ENCODE measurements at regions not wholly inside any gene's neighbourhood (a gene's known extent, or its start where the extent isn't known, plus 50 kb on each side); places are given as distances from the start of the nearest gene placed in this dataset.

DNA sequence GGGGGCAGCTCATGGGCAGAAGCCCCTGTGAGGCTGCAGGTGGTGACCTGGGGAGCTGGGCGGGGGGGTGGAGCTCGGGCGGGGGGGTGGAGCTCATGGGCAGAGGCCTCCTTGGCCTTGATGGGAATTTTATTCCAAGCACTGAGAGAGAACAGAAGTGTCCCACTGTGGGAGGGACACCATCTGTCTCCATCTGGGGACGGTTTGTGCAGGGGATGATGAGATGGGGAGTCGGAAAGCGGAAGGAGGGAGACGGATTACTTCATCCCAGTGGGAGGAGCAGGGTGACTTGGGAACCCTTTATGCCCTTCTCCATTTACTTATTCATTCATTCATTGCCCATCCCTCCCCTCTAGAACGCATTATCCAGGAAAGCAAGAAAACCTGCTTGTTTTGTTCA lies 304.7 kb downstream of the ADGRD1 start:
- no peak for DNase-seq (ENCODE audit: low spot score)
- TF ChIP-seq, protein P1, sequence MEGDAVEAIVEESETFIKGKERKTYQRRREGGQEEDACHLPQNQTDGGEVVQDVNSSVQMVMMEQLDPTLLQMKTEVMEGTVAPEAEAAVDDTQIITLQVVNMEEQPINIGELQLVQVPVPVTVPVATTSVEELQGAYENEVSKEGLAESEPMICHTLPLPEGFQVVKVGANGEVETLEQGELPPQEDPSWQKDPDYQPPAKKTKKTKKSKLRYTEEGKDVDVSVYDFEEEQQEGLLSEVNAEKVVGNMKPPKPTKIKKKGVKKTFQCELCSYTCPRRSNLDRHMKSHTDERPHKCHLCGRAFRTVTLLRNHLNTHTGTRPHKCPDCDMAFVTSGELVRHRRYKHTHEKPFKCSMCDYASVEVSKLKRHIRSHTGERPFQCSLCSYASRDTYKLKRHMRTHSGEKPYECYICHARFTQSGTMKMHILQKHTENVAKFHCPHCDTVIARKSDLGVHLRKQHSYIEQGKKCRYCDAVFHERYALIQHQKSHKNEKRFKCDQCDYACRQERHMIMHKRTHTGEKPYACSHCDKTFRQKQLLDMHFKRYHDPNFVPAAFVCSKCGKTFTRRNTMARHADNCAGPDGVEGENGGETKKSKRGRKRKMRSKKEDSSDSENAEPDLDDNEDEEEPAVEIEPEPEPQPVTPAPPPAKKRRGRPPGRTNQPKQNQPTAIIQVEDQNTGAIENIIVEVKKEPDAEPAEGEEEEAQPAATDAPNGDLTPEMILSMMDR (IDR thresholded peaks at IDR 0.05; ENCODE audit: borderline replicate concordance, control extremely low read depth, extremely low read depth, insufficient read depth, missing control alignments): no peak
- in situ Hi-C loops (cut with MboI; ENCODE audit: low sequenced_read_pairs, unreplicated experiment): no loop called here

DNA sequence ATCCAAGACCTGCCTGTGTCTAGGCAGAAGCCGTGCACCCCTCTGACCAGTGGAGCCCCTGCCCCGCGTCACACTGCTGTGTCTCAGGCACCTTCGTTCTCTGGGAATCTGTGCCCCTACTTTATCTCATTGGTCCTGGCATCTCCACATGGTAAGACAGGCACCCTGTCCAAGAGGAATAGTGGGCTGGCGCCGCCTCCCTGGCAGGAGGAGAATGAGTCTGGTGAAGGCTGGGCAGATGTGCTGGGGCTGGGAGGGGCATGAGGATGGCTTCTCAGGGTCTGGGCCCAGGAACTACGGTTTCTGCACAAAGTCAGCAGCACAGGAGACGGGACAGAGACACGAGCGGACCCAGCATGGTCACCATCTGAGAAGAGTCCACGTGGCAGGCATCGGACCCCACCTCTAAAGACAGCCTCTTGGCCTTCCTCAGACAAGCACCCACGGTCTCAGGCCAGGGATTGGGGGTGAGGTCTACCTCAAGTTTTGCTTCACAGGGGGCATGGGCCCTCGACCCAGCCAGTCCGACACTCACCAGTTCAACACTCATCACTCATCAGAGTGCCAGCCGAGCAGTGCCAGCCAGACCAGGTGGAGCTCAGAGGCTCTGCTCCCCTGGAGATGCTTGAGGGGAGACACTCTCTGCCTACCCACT lies 306.7 kb downstream of the ADGRD1 start:
- TF ChIP-seq, protein P1 (IDR thresholded peaks at IDR 0.05; ENCODE audit: borderline replicate concordance, control extremely low read depth, extremely low read depth, insufficient read depth, missing control alignments): no peak
- in situ Hi-C loops (cut with MboI; ENCODE audit: low sequenced_read_pairs, unreplicated experiment): no loop called here
- DNase-seq (ENCODE audit: low spot score): no peak

GRCh38 chr12:131260954-131261353 lies 307.2 kb downstream of the ADGRD1 start:
- TF ChIP-seq, protein P1 (IDR thresholded peaks at IDR 0.05; ENCODE audit: borderline replicate concordance, control extremely low read depth, extremely low read depth, insufficient read depth, missing control alignments): no peak
- in situ Hi-C loops (cut with MboI; ENCODE audit: low sequenced_read_pairs, unreplicated experiment): no loop called here
- no peak for DNase-seq (ENCODE audit: low spot score)

DNA sequence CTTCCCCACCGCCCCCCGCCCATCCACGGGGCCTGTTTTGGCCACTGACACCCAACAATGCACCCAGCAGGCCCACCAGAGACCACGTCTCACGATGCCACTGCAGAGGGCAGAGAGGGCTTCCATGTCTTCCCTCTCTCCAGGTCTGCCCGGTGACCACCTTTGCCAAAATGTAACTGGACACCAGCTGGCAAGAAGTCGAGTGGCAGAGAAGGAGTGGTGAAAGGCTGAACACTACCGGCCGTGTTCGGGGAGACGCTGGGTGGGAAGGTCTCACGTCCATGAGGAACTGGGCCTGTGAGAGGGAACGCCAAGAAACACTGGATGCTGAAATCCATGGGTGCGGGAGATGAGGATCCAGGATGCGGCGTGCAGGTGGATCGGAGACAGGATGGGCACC lies 308.2 kb downstream of the ADGRD1 start:
- no peak for DNase-seq (ENCODE audit: low spot score)
- TF ChIP-seq, protein P1 (IDR thresholded peaks at IDR 0.05; ENCODE audit: borderline replicate concordance, control extremely low read depth, extremely low read depth, insufficient read depth, missing control alignments): no peak
- in situ Hi-C loops (cut with MboI; ENCODE audit: low sequenced_read_pairs, unreplicated experiment): no loop called here

DNA sequence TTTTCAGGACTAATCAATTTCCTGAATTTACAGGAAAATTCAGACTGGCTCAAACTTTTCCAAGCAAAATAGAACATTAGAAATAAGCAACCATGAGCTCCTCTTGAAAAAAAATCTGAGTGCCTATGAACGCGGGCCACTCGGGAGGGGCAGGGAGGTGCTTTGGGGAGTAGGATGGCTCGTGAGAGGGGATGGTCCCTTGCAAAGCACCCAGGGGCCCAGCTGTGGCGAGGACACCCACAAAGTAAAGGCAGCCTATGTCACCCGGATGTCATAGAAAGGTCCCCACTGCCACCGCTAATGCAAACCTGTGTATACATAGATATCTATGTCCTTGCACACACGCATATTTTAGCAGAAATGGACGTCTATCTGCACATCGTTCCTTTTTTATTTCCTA lies 309.9 kb downstream of the ADGRD1 start:
- in situ Hi-C loops (cut with MboI; ENCODE audit: low sequenced_read_pairs, unreplicated experiment): no loop called here

GRCh38 chr12:131264635-131265034 lies 310.9 kb downstream of the ADGRD1 start:
- in situ Hi-C loops (cut with MboI; ENCODE audit: low sequenced_read_pairs, unreplicated experiment): loop anchor here (5.0 kb wide), 1 partner anchor 138 kb away; no protein-coding TSS in a partner anchor
- TF ChIP-seq, protein P1 (IDR thresholded peaks at IDR 0.05; ENCODE audit: borderline replicate concordance, control extremely low read depth, extremely low read depth, insufficient read depth, missing control alignments): no peak
- no peak for DNase-seq (ENCODE audit: low spot score)

More for the DNA sequence above, 309.9 kb downstream of the ADGRD1 start:
- DNase-seq (ENCODE audit: low spot score): no peak
- TF ChIP-seq, protein P1 (IDR thresholded peaks at IDR 0.05; ENCODE audit: borderline replicate concordance, control extremely low read depth, extremely low read depth, insufficient read depth, missing control alignments): no peak

Measured in GM13976 (cell line).